GM12878 (cell line): ENCODE measurements at regions not wholly inside any gene's neighbourhood (a gene's known extent, or its start where the extent isn't known, plus 50 kb on each side); places are given as distances from the start of the nearest gene placed in this dataset.

Experiments
- ATAC-seq: fragments of 200-7000 bp; cut with Tn5 transposase; 3 replicates; pipeline ENCODE4 v1.9.1; 2020; ENCODE audit warnings: mild to moderate bottlenecking, moderate library complexity
- BruUV-seq: library from RNA; stranded (reverse); fragments of 400-500 nt; replicated peaks from 2 replicates; lab custom pipeline; 2021; lab: Mats Ljungman, UMichigan
- CTCF ChIA-PET: fragments of 300-600 bp; sonication (Branson Sonifier 250); formaldehyde crosslinking; extraction: SDS; loops from one replicate; lab custom pipeline; 2021; ENCODE audit warnings: inconsistent platforms; lab: Yijun Ruan, JAX
- POLR2A ChIA-PET: fragments of 350-600 bp; formaldehyde crosslinking; extraction: SDS; loops from one replicate; lab custom pipeline; 2021; ENCODE audit warnings: inconsistent platforms; lab: Charles Lee
- RAD21 ChIA-PET: fragments of 300-600 bp; sonication (Branson Sonifier 250); formaldehyde crosslinking; loops from one replicate; lab custom pipeline; 2023; ENCODE audit warnings: antibody characterized with exemption; ENCODE audit not compliant: unreplicated experiment; lab: Charles Lee
- SMC1A ChIA-PET: fragments of 300-600 bp; sonication (Branson Sonifier 250); formaldehyde crosslinking; loops from one replicate; lab custom pipeline; 2023; ENCODE audit not compliant: unreplicated experiment, uncharacterized antibody; lab: Charles Lee
- DNase-seq: peaks from one replicate; pipeline ENCODE4 v3.0.0-alpha.2; 2011; ENCODE audit warnings: low read depth, low spot score
- FAIRE-seq: peaks from 3 replicates; lab custom pipeline; 2011; peaks lifted over from hg19 to GRCh38; lab: Jason Lieb, UNC
- H2AFZ ChIP-seq: 2 replicates; pipeline ENCODE4 v1.6.0; 2011; ENCODE audit warnings: low read depth, low read length, control low read depth; ENCODE audit not compliant: control insufficient read depth
- H3K27ac ChIP-seq: 2 replicates; pipeline ENCODE4 v1.5.1; 2011; ENCODE audit warnings: control low read depth; ENCODE audit not compliant: control insufficient read depth, insufficient read depth
- H3K27me3 ChIP-seq, 2 experiments: replicated peaks in 1 of 2; 2 replicates each; pipeline versions ENCODE4 v1.6.0 to v1.6.1; 2011; ENCODE audit warnings: low read length in 1 of 2; ENCODE audit not compliant: control insufficient read depth in 2 of 2, insufficient read depth in 2 of 2
- H3K36me3 ChIP-seq, 2 experiments: 2 replicates each; pipeline ENCODE4 v1.5.1; 2011; ENCODE audit warnings: low read length in 1 of 2; ENCODE audit not compliant: control insufficient read depth in 2 of 2, insufficient read depth in 2 of 2
- H3K4me1 ChIP-seq: 2 replicates; pipeline ENCODE4 v1.6.1; 2011; ENCODE audit warnings: mild to moderate bottlenecking, low read length, moderate library complexity, mixed read lengths; ENCODE audit not compliant: control insufficient read depth, insufficient read depth
- H3K4me2 ChIP-seq: 2 replicates; pipeline ENCODE4 v1.6.0; 2011; ENCODE audit warnings: control low read depth; ENCODE audit not compliant: control insufficient read depth, insufficient read depth
- H3K4me3 ChIP-seq: fragments of 200-600 bp; sonication (generic); 2 replicates; pipeline ENCODE4 v1.5.1; 2016
- H3K79me2 ChIP-seq: 2 replicates; pipeline ENCODE4 v1.6.0; 2011; ENCODE audit warnings: low read length; ENCODE audit not compliant: control insufficient read depth, insufficient read depth
- H3K9ac ChIP-seq: 2 replicates; pipeline ENCODE4 v1.8.0; 2011; ENCODE audit warnings: low read length, control low read depth, mixed read lengths; ENCODE audit not compliant: control insufficient read depth, insufficient read depth
- H3K9me3 ChIP-seq: replicated peaks from 3 replicates; pipeline ENCODE4 v1.5.1; 2011; ENCODE audit warnings: mild to moderate bottlenecking, low read length; ENCODE audit not compliant: control insufficient read depth, insufficient read depth
- H4K20me1 ChIP-seq: 2 replicates; pipeline ENCODE4 v1.6.0; 2011; ENCODE audit not compliant: control insufficient read depth, insufficient read depth
- ATF2 ChIP-seq: IDR thresholded peaks from 2 replicates; pipeline ENCODE4 v1.6.1; 2012; ENCODE audit warnings: low read length, inconsistent platforms
- CHD1 ChIP-seq: IDR thresholded peaks from 2 replicates; pipeline ENCODE4 v1.6.1; 2012; ENCODE audit warnings: low read depth, low read length, improper control_type of control experiment
- ESRRA ChIP-seq: IDR thresholded peaks from 2 replicates; pipeline ENCODE4 v1.6.1; 2012; ENCODE audit warnings: mild to moderate bottlenecking, low read length, improper control_type of control experiment
- JUNB ChIP-seq: IDR thresholded peaks from 2 replicates; pipeline ENCODE4 v1.6.1; 2016; ENCODE audit warnings: antibody characterized with exemption, mild to moderate bottlenecking
- LARP7 ChIP-seq: fragments of 450-650 bp; IDR thresholded peaks from 2 replicates; pipeline ENCODE4 v1.6.1; 2017; ENCODE audit warnings: mild to moderate bottlenecking
- MTA2 ChIP-seq: fragments of 450-650 bp; IDR thresholded peaks from 2 replicates; pipeline ENCODE4 v1.6.1; 2016; ENCODE audit warnings: low read depth, mild to moderate bottlenecking, moderate library complexity
- NFYB ChIP-seq: IDR thresholded peaks from 2 replicates; pipeline ENCODE4 v1.6.1; 2011; ENCODE audit warnings: low read depth, mild to moderate bottlenecking, low read length, improper control_type of control experiment, moderate library complexity; ENCODE audit not compliant: insufficient read depth
- PML ChIP-seq: IDR thresholded peaks from 2 replicates; pipeline ENCODE4 v1.6.1; 2012; ENCODE audit warnings: low read length, inconsistent platforms
- RB1 ChIP-seq: fragments of 450-650 bp; formaldehyde crosslinking; IDR thresholded peaks from 2 replicates; pipeline ENCODE4 v1.6.1; 2017; ENCODE audit warnings: mild to moderate bottlenecking, borderline replicate concordance
- RELA ChIP-seq: fragments of 450-650 bp; IDR thresholded peaks from 2 replicates; pipeline ENCODE4 v1.8.0; 2014; ENCODE audit warnings: borderline replicate concordance; ENCODE audit not compliant: partially characterized antibody
- RUNX3 ChIP-seq: IDR thresholded peaks from 2 replicates; pipeline ENCODE4 v1.6.1; 2012; ENCODE audit warnings: low read length, inconsistent platforms
- YBX1 ChIP-seq: fragments of 450-650 bp; IDR thresholded peaks from 2 replicates; pipeline ENCODE4 v1.6.1; 2016; ENCODE audit warnings: antibody characterized with exemption
- WGBS: methylation state at CpG from one replicate; pipeline ENCODE4 v1.1.6; 2016; ENCODE audit warnings: low lambda C conversion rate; ENCODE audit not compliant: insufficient replicate concordance, insufficient coverage; ENCODE audit errors: missing lambda C conversion rate; 5-methylcytosine and 5-hydroxymethylcytosine counted together
- in situ Hi-C: fragments of 300-500 bp; cut with MboI; formaldehyde crosslinking; loops from 9 replicates; pipeline ENCODE4 v1.14.3; 2018; ENCODE audit warnings: mixed read lengths
- intact Hi-C: fragments of 100-400 bp; cut with micrococcal nuclease; formaldehyde crosslinking; loops from one replicate; pipeline ENCODE4 v1.14.2; 2022; ENCODE audit not compliant: unreplicated experiment
- TF ChIP-seq, protein P1 (sequence below): IDR thresholded peaks from 2 replicates; pipeline ENCODE4 v1.6.1; 2012; ENCODE audit warnings: low read depth, low read length, improper control_type of control experiment

- RAD21 ChIA-PET = no interaction called here
- intact Hi-C loops = no loop called here
- no peak for DNase-seq
- SMC1A ChIA-PET = no interaction called here
- H4K20me1 ChIP-seq = no peaks in the 10 kb centered on the region
- CTCF ChIA-PET = interaction anchor here (1.0 kb wide), 1 partner anchor 21 kb away, joined by 3 read pairs; no protein-coding TSS in a partner anchor
- no peak for FAIRE-seq
- H3K79me2 ChIP-seq = no peaks in the 10 kb centered on the region
- H3K36me3 ChIP-seq = no peaks in the 10 kb centered on the region
- no peak overlapping the region for H2AFZ ChIP-seq
- no peaks in the 10 kb centered on the region; a peak in 1 of 4 replicates for H3K27me3 ChIP-seq
- TF ChIP-seq NFYB = no peak
- TF ChIP-seq, protein P1, sequence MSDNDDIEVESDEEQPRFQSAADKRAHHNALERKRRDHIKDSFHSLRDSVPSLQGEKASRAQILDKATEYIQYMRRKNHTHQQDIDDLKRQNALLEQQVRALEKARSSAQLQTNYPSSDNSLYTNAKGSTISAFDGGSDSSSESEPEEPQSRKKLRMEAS = no peak
- TF ChIP-seq PML = no peak
- no peak for TF ChIP-seq YBX1
- no peak for TF ChIP-seq ESRRA
- 0 out of 2 replicates have a peak, but pooled peaks have one; percentile 23 for TF ChIP-seq ATF2
- no peak for TF ChIP-seq RB1
- no peak for TF ChIP-seq LARP7
- TF ChIP-seq JUNB = peak; percentile 51
- TF ChIP-seq CHD1 = no peak
- TF ChIP-seq RELA = no peak
- peak; percentile 30 for TF ChIP-seq RUNX3
- no peak for TF ChIP-seq MTA2
- H3K9ac ChIP-seq = no peak overlapping the region
- in situ Hi-C loops = no loop called here
- no peak overlapping the region for H3K27ac ChIP-seq
- POLR2A ChIA-PET = no interaction called here
- no peak overlapping the region for H3K4me3 ChIP-seq
- BruUV-seq = no TSS peak
- no peaks in the 10 kb centered on the region for H3K4me1 ChIP-seq
- 0 out of 3 replicates have a peak, but pooled peaks have one; percentile 37 for ATAC-seq
- H3K4me2 ChIP-seq = peak overlapping the region; percentile 59; the same call in 1 of the 2 replicates
- no peaks in the 10 kb centered on the region for H3K9me3 ChIP-seq
- 1% methylated on average over 9 of the region's 9 CpGs for WGBS
Measured at GRCh38 chr4:147139455-147140198, 194.0 kb upstream of the TTC29 start.
